ENCODE measurements at regions not wholly inside any gene's neighbourhood (a gene's known extent, or its start where the extent isn't known, plus 50 kb on each side); places are given as distances from the start of the nearest gene placed in this dataset.
"Not testable (repeated sequence)": the region's sequence is repeated elsewhere in the genome, so short reads cannot be mapped to it uniquely, and the experiment has no call there.

GRCh38 chr12:42729535-42729900 is 140.0 kb upstream of the PRICKLE1 start:
- DNase-seq (ENCODE audit: low spot score in 2 of 2): no peak
- TF ChIP-seq POLR2A (IDR thresholded peaks at IDR 0.05) (no peak), CTCF (IDR thresholded peaks at IDR 0.05) (no peak)
- whole genome bisulfite sequencing, 2 donors: 55 to 58% methylated on average over 3 of the region's 3 CpGs
- intact Hi-C loops (cut with DNase I; ENCODE audit: low total_unique reads): no loop called here
- H3K4me3 ChIP-seq (ENCODE audit: low read depth, poor library complexity, severe bottlenecking): no peak overlapping the region

GRCh38 chr12:42728770-42729534 is 139.4 kb upstream of the PRICKLE1 start:
- intact Hi-C loops (cut with DNase I; ENCODE audit: low total_unique reads): no loop called here
- no peak for TF ChIP-seq CTCF (IDR thresholded peaks at IDR 0.05)
- no peak for TF ChIP-seq POLR2A (IDR thresholded peaks at IDR 0.05)
- DNase-seq (ENCODE audit: low spot score in 2 of 2): no peak
- H3K4me3 ChIP-seq (ENCODE audit: low read depth, poor library complexity, severe bottlenecking): no peak overlapping the region
- WGBS, 2 donors: 68 to 73% methylated on average over 9 of the region's 9 CpGs

- TF ChIP-seq CTCF (IDR thresholded peaks at IDR 0.05) (no peak), POLR2A (IDR thresholded peaks at IDR 0.05) (no peak)
- H3K4me3 ChIP-seq (ENCODE audit: low read depth, poor library complexity, severe bottlenecking): no peak overlapping the region
- DNase-seq (ENCODE audit: low spot score in 2 of 2): no peak
- WGBS, 2 donors: 57 to 60% methylated on average over 2 of the region's 2 CpGs
- intact Hi-C loops (cut with DNase I; ENCODE audit: low total_unique reads): no loop called here
Measured at GRCh38 chr12:42728287-42728686, 138.7 kb upstream of the PRICKLE1 start.

GRCh38 chr12:42725809-42726208 is 136.3 kb upstream of the PRICKLE1 start:
- DNase-seq (ENCODE audit: low spot score in 2 of 2): no peak
- no peak overlapping the region for H3K4me3 ChIP-seq (ENCODE audit: low read depth, poor library complexity, severe bottlenecking)
- intact Hi-C loops (cut with DNase I; ENCODE audit: low total_unique reads): no loop called here
- 76 to 83% methylated on average over 3 of the region's 3 CpGs for WGBS, 2 donors
- no peak for TF ChIP-seq CTCF (IDR thresholded peaks at IDR 0.05)
- no peak for TF ChIP-seq POLR2A (IDR thresholded peaks at IDR 0.05)

- no peak overlapping the region for H3K4me3 ChIP-seq (ENCODE audit: low read depth, poor library complexity, severe bottlenecking)
- intact Hi-C loops (cut with DNase I; ENCODE audit: low total_unique reads): no loop called here
- DNase-seq (ENCODE audit: low spot score in 2 of 2): no peak
- 45 to 67% methylated on average over 5 of the region's 5 CpGs for WGBS, 2 donors
- TF ChIP-seq POLR2A (IDR thresholded peaks at IDR 0.05): no peak
Measured at GRCh38 chr12:42716491-42716891, 126.9 kb upstream of the PRICKLE1 start.

GRCh38 chr12:42713566-42713965 is 124.0 kb upstream of the PRICKLE1 start:
- intact Hi-C loops (cut with DNase I; ENCODE audit: low total_unique reads); H3K4me3 ChIP-seq (ENCODE audit: low read depth, poor library complexity, severe bottlenecking); DNase-seq (ENCODE audit: low spot score in 2 of 2): not testable (repeated sequence)
- WGBS, 2 donors: 87 to 89% methylated on average over 3 of the region's 3 CpGs

- intact Hi-C loops (cut with DNase I; ENCODE audit: low total_unique reads); DNase-seq (ENCODE audit: low spot score in 2 of 2); H3K4me3 ChIP-seq (ENCODE audit: low read depth, poor library complexity, severe bottlenecking): not testable (repeated sequence)
- 80 to 90% methylated on average over 4 to 6 of the region's 6 CpGs for WGBS, 2 donors
Measured at GRCh38 chr12:42708374-42708773, 118.8 kb upstream of the PRICKLE1 start.
